ENCODE measurements at regions not wholly inside any gene's neighbourhood (a gene's known extent, or its start where the extent isn't known, plus 50 kb on each side); places are given as distances from the start of the nearest gene placed in this dataset.
"Not testable (repeated sequence)": the region's sequence is repeated elsewhere in the genome, so short reads cannot be mapped to it uniquely, and the experiment has no call there.

DNA sequence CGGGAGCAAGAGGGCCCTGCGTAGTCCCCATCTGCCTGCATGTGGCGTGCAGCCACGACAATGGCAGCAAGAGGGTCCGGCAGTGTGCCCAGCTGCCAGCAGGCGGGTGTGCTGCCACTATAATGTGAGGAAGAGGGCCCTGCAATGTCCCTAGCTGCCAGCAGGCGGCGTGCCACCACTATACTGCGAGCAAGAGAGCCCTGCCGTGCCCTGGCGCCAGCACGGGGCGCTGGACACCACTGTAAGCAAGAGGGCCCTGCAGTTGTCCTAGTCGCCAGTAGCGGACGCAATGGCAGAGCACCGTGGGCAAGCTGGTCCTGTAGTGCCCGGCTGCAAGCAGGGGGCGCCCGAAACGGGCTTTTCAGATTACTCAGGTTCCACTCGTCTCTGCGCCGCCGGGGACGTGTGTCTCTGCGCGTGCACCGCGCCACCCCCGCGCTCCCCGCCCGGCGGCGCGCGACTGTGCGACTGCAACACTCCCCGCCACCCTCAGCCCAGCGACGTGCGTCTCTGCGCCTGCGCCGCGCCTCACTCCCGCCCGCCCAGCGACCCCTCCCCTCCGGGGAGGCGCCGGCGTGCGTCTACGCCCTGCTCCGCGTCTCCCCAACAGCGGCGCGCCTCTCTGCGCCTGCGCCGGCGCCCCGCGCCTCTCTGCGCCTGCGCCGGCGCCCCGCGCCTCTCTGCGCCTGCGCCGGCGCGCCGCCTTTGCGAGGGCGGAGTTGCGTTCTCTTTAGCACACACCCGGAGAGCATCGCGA lies 159.4 kb upstream of the FRG2B start:
- not testable (repeated sequence) for H3K4me1 Mint-ChIP-seq; H3K27ac Mint-ChIP-seq; H3K4me3 Mint-ChIP-seq; H3K9me3 Mint-ChIP-seq; H3K27me3 Mint-ChIP-seq; ATAC-seq (replicated peaks); H3K36me3 Mint-ChIP-seq (ENCODE audit: low read depth)

GRCh38 chr10:133785178-133785577 lies 158.6 kb upstream of the FRG2B start:
- not testable (repeated sequence) for H3K9me3 Mint-ChIP-seq, H3K4me3 Mint-ChIP-seq, H3K4me1 Mint-ChIP-seq

GRCh38 chr10:133765308-133765707 lies 138.7 kb upstream of the FRG2B start:
- H3K4me1 Mint-ChIP-seq; H3K36me3 Mint-ChIP-seq (ENCODE audit: low read depth); H3K4me3 Mint-ChIP-seq; H3K9me3 Mint-ChIP-seq; H3K27ac Mint-ChIP-seq; H3K27me3 Mint-ChIP-seq; ATAC-seq (replicated peaks): not testable (repeated sequence)

More at GRCh38 chr10:133785178-133785577, 158.6 kb upstream of the FRG2B start:
- ATAC-seq (replicated peaks); H3K36me3 Mint-ChIP-seq (ENCODE audit: low read depth); H3K27me3 Mint-ChIP-seq; H3K27ac Mint-ChIP-seq: not testable (repeated sequence)

DNA sequence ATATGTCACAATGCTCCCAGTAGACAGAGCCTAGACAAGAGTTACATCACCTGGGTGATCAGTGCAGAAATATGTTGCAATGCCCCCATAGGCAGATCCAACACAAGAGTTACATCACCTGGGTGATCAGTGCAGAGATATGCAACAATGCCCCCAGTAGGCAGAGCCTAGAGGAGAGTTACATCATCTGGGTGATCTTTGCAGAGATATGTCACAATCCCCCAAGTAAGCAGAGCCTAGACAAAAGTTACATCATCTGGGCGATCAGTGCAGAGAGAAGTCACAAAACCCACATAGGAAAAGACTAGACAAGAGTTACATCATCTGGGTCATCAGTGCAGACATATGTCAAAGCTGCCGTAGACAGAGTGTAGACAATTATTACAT lies 138.2 kb upstream of the FRG2B start:
- not testable (repeated sequence) for H3K9me3 Mint-ChIP-seq; H3K4me3 Mint-ChIP-seq; ATAC-seq (replicated peaks); H3K27me3 Mint-ChIP-seq; H3K27ac Mint-ChIP-seq; H3K36me3 Mint-ChIP-seq (ENCODE audit: low read depth); H3K4me1 Mint-ChIP-seq

GRCh38 chr10:133763875-133764822 lies 137.6 kb upstream of the FRG2B start:
- not testable (repeated sequence) for H3K36me3 Mint-ChIP-seq (ENCODE audit: low read depth); H3K4me3 Mint-ChIP-seq; H3K4me1 Mint-ChIP-seq; H3K27me3 Mint-ChIP-seq; H3K9me3 Mint-ChIP-seq; H3K27ac Mint-ChIP-seq
- peak; percentile 3 for ATAC-seq (replicated peaks)

DNA sequence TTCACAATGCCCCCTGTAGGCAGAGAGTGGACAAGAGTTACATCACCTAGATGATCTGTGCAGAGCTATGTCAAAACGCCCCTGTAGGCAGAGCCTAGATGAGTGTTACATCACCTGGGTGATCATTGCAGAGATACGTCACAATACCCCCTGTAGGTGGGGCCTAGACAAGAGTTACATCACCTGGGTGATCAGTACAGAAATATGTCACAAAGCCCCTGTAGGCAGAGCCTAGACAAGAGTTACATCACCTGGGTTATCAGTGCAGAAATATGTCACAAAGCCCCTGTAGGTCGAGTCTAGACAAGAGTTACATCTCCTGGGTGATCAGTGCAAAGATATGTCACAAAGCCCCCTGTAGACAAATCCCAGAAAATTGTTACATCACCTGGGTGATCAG lies 136.6 kb upstream of the FRG2B start:
- H3K4me1 Mint-ChIP-seq; H3K36me3 Mint-ChIP-seq (ENCODE audit: low read depth); H3K4me3 Mint-ChIP-seq; H3K27me3 Mint-ChIP-seq; H3K27ac Mint-ChIP-seq; H3K9me3 Mint-ChIP-seq: not testable (repeated sequence)
- ATAC-seq (replicated peaks): peak; percentile 52

DNA sequence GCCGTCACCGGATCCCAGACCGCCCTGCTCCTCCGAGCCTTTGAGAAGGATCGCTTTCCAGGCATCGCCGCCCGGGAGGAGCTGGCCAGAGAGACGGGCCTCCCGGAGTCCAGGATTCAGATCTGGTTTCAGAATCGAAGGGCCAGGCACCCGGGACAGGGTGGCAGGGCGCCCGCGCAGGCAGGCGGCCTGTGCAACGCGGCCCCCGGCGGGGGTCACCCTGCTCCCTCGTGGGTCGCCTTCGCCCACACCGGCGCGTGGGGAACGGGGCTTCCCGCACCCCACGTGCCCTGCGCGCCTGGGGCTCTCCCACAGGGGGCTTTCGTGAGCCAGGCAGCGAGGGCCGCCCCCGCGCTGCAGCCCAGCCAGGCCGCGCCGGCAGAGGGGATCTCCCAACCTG lies 127.0 kb upstream of the FRG2B start:
- ATAC-seq (replicated peaks); H3K27me3 Mint-ChIP-seq; H3K4me3 Mint-ChIP-seq; H3K36me3 Mint-ChIP-seq (ENCODE audit: low read depth); H3K27ac Mint-ChIP-seq; H3K4me1 Mint-ChIP-seq; H3K9me3 Mint-ChIP-seq: not testable (repeated sequence)

Measured in activated T-helper 17 cell treated with anti-CD3 and anti-CD28 coated beads, Interleukin-2, amount 50 U/mL, for 72 hours (primary cell).